Activated T-cell treated with anti-CD3 and anti-CD28 coated beads, Interleukin-2, amount 50 U/mL, for 4 hours (primary cell): ENCODE measurements at regions not wholly inside any gene's neighbourhood (a gene's known extent, or its start where the extent isn't known, plus 50 kb on each side); places are given as distances from the start of the nearest gene placed in this dataset.

Source experiments
- ATAC-seq, 2 donors: fragments of 200-7000 bp; cut with Tn5 transposase; one replicate each; pipeline ENCODE4 v1.10.0; 2021
- DNase-seq: peaks from one replicate; pipeline ENCODE4 v3.0.0-alpha.2; 2020
- H3K27me3 Mint-ChIP-seq: one replicate; pipeline ENCODE4 v1.8.0; 2021; ENCODE audit warnings: low read depth, mixed read lengths
- H3K36me3 Mint-ChIP-seq: one replicate; pipeline ENCODE4 v1.8.0; 2022; ENCODE audit warnings: mixed read lengths; ENCODE audit not compliant: insufficient read depth
- H3K4me1 Mint-ChIP-seq: one replicate; pipeline ENCODE4 v1.8.0; 2021; ENCODE audit warnings: low read depth, mixed read lengths
- H3K4me3 Mint-ChIP-seq: one replicate; pipeline ENCODE4 v1.8.0; 2021; ENCODE audit warnings: mild to moderate bottlenecking, moderate library complexity, mixed read lengths
- H3K9me3 Mint-ChIP-seq: one replicate; pipeline ENCODE4 v1.8.0; 2021; ENCODE audit warnings: mixed read lengths

GRCh38 chr17:70542876-70543275 is 373.5 kb downstream of the KCNJ2 start:
- no peaks in the 10 kb centered on the region for H3K9me3 Mint-ChIP-seq
- ATAC-seq = no peak
- no peaks in the 10 kb centered on the region for H3K36me3 Mint-ChIP-seq
- H3K4me3 Mint-ChIP-seq = no peak overlapping the region
- no peaks in the 10 kb centered on the region for H3K4me1 Mint-ChIP-seq
- no peaks in the 10 kb centered on the region for H3K27me3 Mint-ChIP-seq
- DNase-seq = no peak

- no peaks in the 10 kb centered on the region for H3K9me3 Mint-ChIP-seq
- H3K36me3 Mint-ChIP-seq = no peaks in the 10 kb centered on the region
- H3K27me3 Mint-ChIP-seq = no peaks in the 10 kb centered on the region
- ATAC-seq (no peak), DNase-seq (no peak)
- no peak overlapping the region for H3K4me3 Mint-ChIP-seq
- H3K4me1 Mint-ChIP-seq = no peaks in the 10 kb centered on the region
Observed at GRCh38 chr17:70544317-70544716, 375.0 kb downstream of the KCNJ2 start.

- no peaks in the 10 kb centered on the region for H3K4me1 Mint-ChIP-seq
- no peak overlapping the region for H3K4me3 Mint-ChIP-seq
- no peaks in the 10 kb centered on the region for H3K36me3 Mint-ChIP-seq
- no peak for DNase-seq
- no peaks in the 10 kb centered on the region for H3K27me3 Mint-ChIP-seq
- no peak for ATAC-seq
- no peaks in the 10 kb centered on the region for H3K9me3 Mint-ChIP-seq
Observed at GRCh38 chr17:70552230-70552981, 383.1 kb downstream of the KCNJ2 start.

- no peaks in the 10 kb centered on the region for H3K36me3 Mint-ChIP-seq
- DNase-seq = no peak
- no peak overlapping the region for H3K4me3 Mint-ChIP-seq
- ATAC-seq = no peak
- H3K27me3 Mint-ChIP-seq = no peaks in the 10 kb centered on the region
- no peaks in the 10 kb centered on the region for H3K4me1 Mint-ChIP-seq
- H3K9me3 Mint-ChIP-seq = no peaks in the 10 kb centered on the region
Observed at GRCh38 chr17:70552982-70553334, 383.6 kb downstream of the KCNJ2 start.

- H3K36me3 Mint-ChIP-seq = no peaks in the 10 kb centered on the region
- H3K4me1 Mint-ChIP-seq = no peaks in the 10 kb centered on the region
- ATAC-seq = no peak
- H3K27me3 Mint-ChIP-seq = no peaks in the 10 kb centered on the region
- no peak for DNase-seq
- no peaks in the 10 kb centered on the region for H3K9me3 Mint-ChIP-seq
- H3K4me3 Mint-ChIP-seq = no peak overlapping the region
Observed at GRCh38 chr17:70555723-70556122, 386.4 kb downstream of the KCNJ2 start.

- no peak for ATAC-seq
- no peaks in the 10 kb centered on the region for H3K4me1 Mint-ChIP-seq
- H3K4me3 Mint-ChIP-seq = no peak overlapping the region
- H3K27me3 Mint-ChIP-seq = no peaks in the 10 kb centered on the region
- H3K9me3 Mint-ChIP-seq = no peaks in the 10 kb centered on the region
- DNase-seq = no peak
- no peaks in the 10 kb centered on the region for H3K36me3 Mint-ChIP-seq
Observed at GRCh38 chr17:70558821-70559220, 389.5 kb downstream of the KCNJ2 start.

- H3K4me1 Mint-ChIP-seq = no peaks in the 10 kb centered on the region
- DNase-seq (no peak), ATAC-seq (no peak)
- no peak overlapping the region for H3K4me3 Mint-ChIP-seq
- no peaks in the 10 kb centered on the region for H3K36me3 Mint-ChIP-seq
- H3K27me3 Mint-ChIP-seq = no peaks in the 10 kb centered on the region
- no peaks in the 10 kb centered on the region for H3K9me3 Mint-ChIP-seq
Observed at GRCh38 chr17:70560471-70560870, 391.1 kb downstream of the KCNJ2 start.

GRCh38 chr17:70562137-70562536 is 392.8 kb downstream of the KCNJ2 start:
- Mint-ChIP-seq H3K27me3 (no peaks in the 10 kb centered on the region), H3K4me3 (no peak overlapping the region), H3K36me3 (no peaks in the 10 kb centered on the region), H3K9me3 (no peaks in the 10 kb centered on the region), H3K4me1 (no peaks in the 10 kb centered on the region)
- DNase-seq (no peak), ATAC-seq (no peak)

- no peaks in the 10 kb centered on the region for H3K9me3 Mint-ChIP-seq
- no peaks in the 10 kb centered on the region for H3K4me1 Mint-ChIP-seq
- no peaks in the 10 kb centered on the region for H3K27me3 Mint-ChIP-seq
- ATAC-seq (no peak), DNase-seq (no peak)
- H3K36me3 Mint-ChIP-seq = no peaks in the 10 kb centered on the region
- H3K4me3 Mint-ChIP-seq = no peak overlapping the region
Observed at GRCh38 chr17:70563281-70563820, 394.0 kb downstream of the KCNJ2 start.

- Mint-ChIP-seq H3K4me3 (no peak overlapping the region), H3K4me1 (no peaks in the 10 kb centered on the region), H3K27me3 (no peaks in the 10 kb centered on the region), H3K9me3 (no peaks in the 10 kb centered on the region), H3K36me3 (no peaks in the 10 kb centered on the region)
- no peak for DNase-seq
- ATAC-seq = no peak
Observed at GRCh38 chr17:70564006-70564620, 394.8 kb downstream of the KCNJ2 start.

GRCh38 chr17:70569128-70569527 is 399.8 kb downstream of the KCNJ2 start:
- H3K4me3 Mint-ChIP-seq = no peak overlapping the region
- no peak for ATAC-seq
- no peak for DNase-seq
- no peaks in the 10 kb centered on the region for H3K4me1 Mint-ChIP-seq
- H3K36me3 Mint-ChIP-seq = no peaks in the 10 kb centered on the region
- H3K9me3 Mint-ChIP-seq = no peaks in the 10 kb centered on the region
- no peaks in the 10 kb centered on the region for H3K27me3 Mint-ChIP-seq

GRCh38 chr17:70577456-70577855 is 408.1 kb downstream of the KCNJ2 start:
- Mint-ChIP-seq H3K4me3 (no peak overlapping the region), H3K27me3 (no peaks in the 10 kb centered on the region), H3K36me3 (no peaks in the 10 kb centered on the region), H3K9me3 (no peaks in the 10 kb centered on the region), H3K4me1 (no peaks in the 10 kb centered on the region)
- DNase-seq (no peak), ATAC-seq (no peak)

GRCh38 chr17:70581459-70581858 is 412.1 kb downstream of the KCNJ2 start:
- no peak overlapping the region for H3K4me3 Mint-ChIP-seq
- H3K27me3 Mint-ChIP-seq = no peaks in the 10 kb centered on the region
- ATAC-seq = no peak
- DNase-seq = no peak
- no peaks in the 10 kb centered on the region for H3K36me3 Mint-ChIP-seq
- no peaks in the 10 kb centered on the region for H3K9me3 Mint-ChIP-seq
- no peaks in the 10 kb centered on the region for H3K4me1 Mint-ChIP-seq

- Mint-ChIP-seq H3K9me3 (no peaks in the 10 kb centered on the region), H3K4me1 (no peaks in the 10 kb centered on the region), H3K4me3 (no peak overlapping the region), H3K27me3 (no peaks in the 10 kb centered on the region), H3K36me3 (no peaks in the 10 kb centered on the region)
- no peak for DNase-seq
- ATAC-seq = no peak
Observed at GRCh38 chr17:70582777-70583176, 413.4 kb downstream of the KCNJ2 start.

GRCh38 chr17:70584255-70584654 is 414.9 kb downstream of the KCNJ2 start:
- ATAC-seq = no peak
- H3K9me3 Mint-ChIP-seq = no peaks in the 10 kb centered on the region
- H3K36me3 Mint-ChIP-seq = no peaks in the 10 kb centered on the region

More at GRCh38 chr17:70584255-70584654, 414.9 kb downstream of the KCNJ2 start:
- H3K27me3 Mint-ChIP-seq = no peaks in the 10 kb centered on the region
- no peak for DNase-seq
- H3K4me3 Mint-ChIP-seq = no peak overlapping the region
- no peaks in the 10 kb centered on the region for H3K4me1 Mint-ChIP-seq
